ENCODE measurements at regions not wholly inside any gene's neighbourhood (a gene's known extent, or its start where the extent isn't known, plus 50 kb on each side); places are given as distances from the start of the nearest gene placed in this dataset.

- TF ChIP-seq ZBTB11 (CRISPR knock-in tag; IDR thresholded peaks at IDR 0.05) (no peak), IKZF2 (IDR thresholded peaks at IDR 0.05) (no peak)
Observed at GRCh38 chr3:180306155-180306554, 269.4 kb upstream of the PEX5L start (continued).

- Histone ChIP-seq H3K4me1 (ENCODE audit: control insufficient read depth, insufficient read depth, low read length) (no peaks in the 10 kb centered on the region), H3K4me3 (no peak overlapping the region), H3K79me2 (ENCODE audit: control insufficient read depth, insufficient read depth, low read length) (no peaks in the 10 kb centered on the region), H3K27ac (ENCODE audit: control insufficient read depth, insufficient read depth) (no peak overlapping the region), H3K9ac (ENCODE audit: control insufficient read depth, insufficient read depth, low read length) (no peak overlapping the region), H3K36me3 (ENCODE audit: control insufficient read depth in 2 of 2, insufficient read depth in 2 of 2, low read length in 1 of 2) (no peaks in the 10 kb centered on the region), H2AFZ (ENCODE audit: control insufficient read depth, low read depth, low read length) (no peak overlapping the region), H3K4me2 (ENCODE audit: control insufficient read depth, insufficient read depth) (no peak overlapping the region), H3K27me3 (replicated peaks in 1 of 2; ENCODE audit: control insufficient read depth in 2 of 2, insufficient read depth in 2 of 2, low read length in 1 of 2) (no peaks in the 10 kb centered on the region), H4K20me1 (ENCODE audit: control insufficient read depth, insufficient read depth) (no peaks in the 10 kb centered on the region), H3K9me3 (replicated peaks; ENCODE audit: control insufficient read depth, insufficient read depth, low read length) (no peaks in the 10 kb centered on the region)
- in situ Hi-C loops (cut with MboI) (no loop called here), intact Hi-C loops (cut with micrococcal nuclease; ENCODE audit: unreplicated experiment) (no loop called here)
- FAIRE-seq (no peak), DNase-seq (ENCODE audit: low read depth, low spot score) (no peak), ATAC-seq (no peak)
- no TSS peak for BruUV-seq (replicated peaks)
- POLR2A ChIA-PET = interaction anchor here (1.0 kb wide), 1 partner anchor 23 kb away, joined by 3 read pairs; no protein-coding TSS in a partner anchor
- WGBS (ENCODE audit: insufficient coverage, insufficient replicate concordance, low lambda C conversion rate, missing lambda C conversion rate) = 17% methylated on average over 7 of the region's 7 CpGs
- CTCF ChIA-PET = interaction anchor here (0.7 to 2.2 kb wide), 4 partner anchors 11 to 378 kb away, joined by 3 to 9 read pairs (median 5); no protein-coding TSS in a partner anchor
- SMC1A ChIA-PET (ENCODE audit: uncharacterized antibody, unreplicated experiment) = interaction anchor here (0.8 to 2.1 kb wide), 5 partner anchors 10 to 26 kb away, joined by 3 to 8 read pairs (median 4); no protein-coding TSS in a partner anchor
- RAD21 ChIA-PET (ENCODE audit: unreplicated experiment) = no interaction called here
- TF ChIP-seq PAX8 (IDR thresholded peaks at IDR 0.05) (no peak), MEF2A (IDR thresholded peaks at IDR 0.05; ENCODE audit: insufficient read depth, low read depth, low read length) (no peak), SP1 (IDR thresholded peaks at IDR 0.05; ENCODE audit: low read depth, low read length) (no peak), TCF3 (IDR thresholded peaks at IDR 0.05; ENCODE audit: borderline replicate concordance, insufficient read depth, low read depth, low read length) (no peak), E2F4 (IDR thresholded peaks at IDR 0.05; ENCODE audit: low read depth, low read length) (no peak), IKZF1 (conservative IDR thresholded peaks at IDR 0.05) (no peak), SMARCA5 (IDR thresholded peaks at IDR 0.05) (no peak), REST (IDR thresholded peaks at IDR 0.05; ENCODE audit: low read depth, low read length) (no peak), NFYB (IDR thresholded peaks at IDR 0.05; ENCODE audit: insufficient read depth, low read depth, low read length) (no peak), SRF (IDR thresholded peaks at IDR 0.05; ENCODE audit: low read depth in 2 of 2, low read length in 2 of 2) (no peak), CEBPB (IDR thresholded peaks at IDR 0.05; ENCODE audit: borderline replicate concordance in 1 of 2, low read depth in 2 of 2, low read length in 2 of 2) (no peak)
Observed at GRCh38 chr3:180306691-180307090, 270.0 kb upstream of the PEX5L start.

Measured in GM12878 (cell line).